ENCODE measurements at regions not wholly inside any gene's neighbourhood (a gene's known extent, or its start where the extent isn't known, plus 50 kb on each side); places are given as distances from the start of the nearest gene placed in this dataset.
"Not testable (repeated sequence)": the region's sequence is repeated elsewhere in the genome, so short reads cannot be mapped to it uniquely, and the experiment has no call there.

GRCh38 chr1:188641566-188642211 is 1812.9 kb downstream of the PLA2G4A start:
- TF ChIP-seq, protein P1, sequence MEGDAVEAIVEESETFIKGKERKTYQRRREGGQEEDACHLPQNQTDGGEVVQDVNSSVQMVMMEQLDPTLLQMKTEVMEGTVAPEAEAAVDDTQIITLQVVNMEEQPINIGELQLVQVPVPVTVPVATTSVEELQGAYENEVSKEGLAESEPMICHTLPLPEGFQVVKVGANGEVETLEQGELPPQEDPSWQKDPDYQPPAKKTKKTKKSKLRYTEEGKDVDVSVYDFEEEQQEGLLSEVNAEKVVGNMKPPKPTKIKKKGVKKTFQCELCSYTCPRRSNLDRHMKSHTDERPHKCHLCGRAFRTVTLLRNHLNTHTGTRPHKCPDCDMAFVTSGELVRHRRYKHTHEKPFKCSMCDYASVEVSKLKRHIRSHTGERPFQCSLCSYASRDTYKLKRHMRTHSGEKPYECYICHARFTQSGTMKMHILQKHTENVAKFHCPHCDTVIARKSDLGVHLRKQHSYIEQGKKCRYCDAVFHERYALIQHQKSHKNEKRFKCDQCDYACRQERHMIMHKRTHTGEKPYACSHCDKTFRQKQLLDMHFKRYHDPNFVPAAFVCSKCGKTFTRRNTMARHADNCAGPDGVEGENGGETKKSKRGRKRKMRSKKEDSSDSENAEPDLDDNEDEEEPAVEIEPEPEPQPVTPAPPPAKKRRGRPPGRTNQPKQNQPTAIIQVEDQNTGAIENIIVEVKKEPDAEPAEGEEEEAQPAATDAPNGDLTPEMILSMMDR (IDR thresholded peaks at IDR 0.05; ENCODE audit: insufficient read depth, low read length, poor library complexity, severe bottlenecking), result no peak
- DNase-seq (ENCODE audit: extremely low read depth, insufficient read length), result no peak
- Histone ChIP-seq H3K36me3 (ENCODE audit: control insufficient read depth, insufficient read depth, low read length) (no peaks in the 10 kb centered on the region), H3K4me3 (replicated peaks; ENCODE audit: low read depth, low read length) (no peak overlapping the region), H3K27me3 (replicated peaks; ENCODE audit: control insufficient read depth, insufficient read depth, low read length) (no peaks in the 10 kb centered on the region)

DNA sequence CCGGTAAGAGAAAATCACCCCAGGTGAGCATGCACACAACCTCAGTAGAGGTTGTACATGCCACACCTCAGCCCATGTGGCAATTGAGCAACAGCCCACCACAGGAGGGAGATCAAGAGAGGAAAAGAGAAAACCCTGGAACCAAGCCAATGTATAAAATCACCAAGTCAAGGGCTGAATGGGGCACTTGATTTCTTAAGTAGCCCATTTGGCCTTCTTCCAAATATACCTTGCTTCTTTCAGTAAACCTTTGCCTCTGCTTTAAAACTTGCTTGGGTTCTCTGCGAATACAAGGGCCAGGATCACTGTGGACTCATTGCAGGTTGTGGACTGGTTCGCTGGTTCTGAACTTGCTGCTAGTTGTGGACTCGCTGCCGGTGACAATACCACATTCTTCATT is 1814.0 kb downstream of the PLA2G4A start:
- TF ChIP-seq, protein P1 (IDR thresholded peaks at IDR 0.05; ENCODE audit: insufficient read depth, low read length, poor library complexity, severe bottlenecking), result no peak
- no peak for DNase-seq (ENCODE audit: extremely low read depth, insufficient read length)

GRCh38 chr1:188652678-188653077 is 1823.9 kb downstream of the PLA2G4A start:
- Histone ChIP-seq H3K36me3 (ENCODE audit: control insufficient read depth, insufficient read depth, low read length) (no peaks in the 10 kb centered on the region), H3K4me3 (replicated peaks; ENCODE audit: low read depth, low read length) (no peak overlapping the region), H3K27me3 (replicated peaks; ENCODE audit: control insufficient read depth, insufficient read depth, low read length) (no peaks in the 10 kb centered on the region)
- no peak for DNase-seq (ENCODE audit: extremely low read depth, insufficient read length)
- TF ChIP-seq, protein P1 (IDR thresholded peaks at IDR 0.05; ENCODE audit: insufficient read depth, low read length, poor library complexity, severe bottlenecking), result no peak

More for the DNA sequence above, 1814.0 kb downstream of the PLA2G4A start:
- Histone ChIP-seq H3K4me3 (replicated peaks; ENCODE audit: low read depth, low read length) (no peak overlapping the region), H3K27me3 (replicated peaks; ENCODE audit: control insufficient read depth, insufficient read depth, low read length) (no peaks in the 10 kb centered on the region), H3K36me3 (ENCODE audit: control insufficient read depth, insufficient read depth, low read length) (no peaks in the 10 kb centered on the region)

DNA sequence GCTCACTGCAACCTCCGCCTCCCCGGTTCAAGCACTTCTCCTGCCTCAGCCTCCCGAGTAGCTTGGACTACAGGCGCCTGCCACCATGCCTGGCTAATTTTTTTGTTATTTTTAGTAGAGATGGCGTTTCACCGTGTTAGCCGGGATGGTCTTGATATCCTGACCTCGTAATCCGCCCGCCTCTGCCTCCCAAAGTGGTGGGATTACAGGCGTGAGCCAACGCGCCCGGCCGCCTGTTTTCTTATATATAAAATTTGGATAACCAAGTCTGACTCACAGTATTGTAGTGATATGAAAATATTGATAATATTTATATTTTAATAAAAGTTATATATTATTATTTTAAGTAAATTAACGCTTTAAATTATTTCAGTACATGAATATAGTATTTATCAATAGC is 1821.7 kb downstream of the BRINP3 start:
- H3K27me3 ChIP-seq (replicated peaks; ENCODE audit: control insufficient read depth, insufficient read depth, low read length); H3K36me3 ChIP-seq (ENCODE audit: control insufficient read depth, insufficient read depth, low read length); DNase-seq (ENCODE audit: extremely low read depth, insufficient read length); H3K4me3 ChIP-seq (replicated peaks; ENCODE audit: low read depth, low read length): not testable (repeated sequence)

- no peak for DNase-seq (ENCODE audit: extremely low read depth, insufficient read length)
- no peak overlapping the region for H3K4me3 ChIP-seq (replicated peaks; ENCODE audit: low read depth, low read length)
- no peaks in the 10 kb centered on the region for H3K27me3 ChIP-seq (replicated peaks; ENCODE audit: control insufficient read depth, insufficient read depth, low read length)
- TF ChIP-seq, protein P1 (IDR thresholded peaks at IDR 0.05; ENCODE audit: insufficient read depth, low read length, poor library complexity, severe bottlenecking), result no peak
- no peaks in the 10 kb centered on the region for H3K36me3 ChIP-seq (ENCODE audit: control insufficient read depth, insufficient read depth, low read length)
Measured at GRCh38 chr1:188660572-188660971, 1817.1 kb downstream of the BRINP3 start.

GRCh38 chr1:188665477-188665876 is 1812.2 kb downstream of the BRINP3 start:
- no peaks in the 10 kb centered on the region for H3K36me3 ChIP-seq (ENCODE audit: control insufficient read depth, insufficient read depth, low read length)
- H3K27me3 ChIP-seq (replicated peaks; ENCODE audit: control insufficient read depth, insufficient read depth, low read length), result no peaks in the 10 kb centered on the region
- no peak for DNase-seq (ENCODE audit: extremely low read depth, insufficient read length)
- H3K4me3 ChIP-seq (replicated peaks; ENCODE audit: low read depth, low read length), result no peak overlapping the region
- TF ChIP-seq, protein P1 (IDR thresholded peaks at IDR 0.05; ENCODE audit: insufficient read depth, low read length, poor library complexity, severe bottlenecking), result no peak

Data from GM06990 (cell line).